OCI-LY7 (cell line): ENCODE measurements at regions not wholly inside any gene's neighbourhood (a gene's known extent, or its start where the extent isn't known, plus 50 kb on each side); places are given as distances from the start of the nearest gene placed in this dataset.
"Not testable (repeated sequence)": the region's sequence is repeated elsewhere in the genome, so short reads cannot be mapped to it uniquely, and the experiment has no call there.

Source experiments
- EZH2phosphoT487 ChIP-seq: fragments of 200-600 bp; sonication (generic); IDR thresholded peaks from 2 replicates; pipeline ENCODE4 v1.6.1; 2018; ENCODE audit warnings: low read depth, borderline replicate concordance, mild to moderate bottlenecking, mixed run types, antibody characterized with exemption, low read length, moderate library complexity, mixed read lengths
- TF ChIP-seq, protein P1 (sequence below): fragments of 200-600 bp; sonication (generic); conservative IDR thresholded peaks from 2 replicates; pipeline ENCODE4 v1.5.1; 2014; ENCODE audit warnings: mild to moderate bottlenecking, antibody characterized with exemption, low read length, moderate library complexity, mixed read lengths

DNA sequence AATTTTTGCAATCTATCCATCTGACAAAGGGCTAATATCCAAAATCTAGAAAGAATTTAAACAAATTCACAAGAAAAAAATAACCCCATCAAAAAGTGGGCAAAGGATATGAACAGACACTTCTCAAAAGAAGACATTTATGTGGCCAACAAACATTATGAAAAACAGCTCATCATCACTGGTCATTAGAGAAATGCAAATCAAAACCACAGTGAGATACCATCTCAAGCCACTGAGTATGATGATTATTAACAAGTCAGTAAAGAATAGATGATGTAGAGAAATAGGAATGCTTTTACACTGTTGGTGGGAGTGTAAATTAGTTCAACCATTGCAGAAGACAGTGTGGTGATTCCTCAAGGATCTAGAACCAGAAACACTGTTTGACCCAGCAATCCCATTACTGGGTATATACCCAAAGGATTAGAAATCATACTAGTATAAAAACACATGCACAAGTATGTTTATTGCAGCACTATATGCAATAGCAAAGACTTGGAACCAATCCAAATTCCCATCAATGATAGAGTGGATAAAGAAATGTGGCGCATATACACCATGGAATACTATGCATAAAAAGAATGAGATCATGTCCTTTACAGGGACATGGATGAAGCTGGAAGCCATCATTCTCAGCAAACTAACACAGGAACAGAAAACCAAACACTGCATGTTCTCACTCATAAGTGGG, 96.1 kb downstream of the POSTN start:
- TF ChIP-seq, protein P1, sequence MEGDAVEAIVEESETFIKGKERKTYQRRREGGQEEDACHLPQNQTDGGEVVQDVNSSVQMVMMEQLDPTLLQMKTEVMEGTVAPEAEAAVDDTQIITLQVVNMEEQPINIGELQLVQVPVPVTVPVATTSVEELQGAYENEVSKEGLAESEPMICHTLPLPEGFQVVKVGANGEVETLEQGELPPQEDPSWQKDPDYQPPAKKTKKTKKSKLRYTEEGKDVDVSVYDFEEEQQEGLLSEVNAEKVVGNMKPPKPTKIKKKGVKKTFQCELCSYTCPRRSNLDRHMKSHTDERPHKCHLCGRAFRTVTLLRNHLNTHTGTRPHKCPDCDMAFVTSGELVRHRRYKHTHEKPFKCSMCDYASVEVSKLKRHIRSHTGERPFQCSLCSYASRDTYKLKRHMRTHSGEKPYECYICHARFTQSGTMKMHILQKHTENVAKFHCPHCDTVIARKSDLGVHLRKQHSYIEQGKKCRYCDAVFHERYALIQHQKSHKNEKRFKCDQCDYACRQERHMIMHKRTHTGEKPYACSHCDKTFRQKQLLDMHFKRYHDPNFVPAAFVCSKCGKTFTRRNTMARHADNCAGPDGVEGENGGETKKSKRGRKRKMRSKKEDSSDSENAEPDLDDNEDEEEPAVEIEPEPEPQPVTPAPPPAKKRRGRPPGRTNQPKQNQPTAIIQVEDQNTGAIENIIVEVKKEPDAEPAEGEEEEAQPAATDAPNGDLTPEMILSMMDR = not testable (repeated sequence)
- not testable (repeated sequence) for TF ChIP-seq EZH2phosphoT487
